H9 (cell line): ENCODE measurements at regions not wholly inside any gene's neighbourhood (a gene's known extent, or its start where the extent isn't known, plus 50 kb on each side); places are given as distances from the start of the nearest gene placed in this dataset.

ENCODE experiments used
- DNase-seq: peaks from one replicate; pipeline ENCODE4 v3.0.0-alpha.2; 2017
- H2AFZ ChIP-seq: one replicate; pipeline ENCODE4 v1.6.1; 2013; ENCODE audit warnings: mild to moderate bottlenecking, low read length, control low read depth, moderate library complexity
- H2AK5ac ChIP-seq: 2 replicates; pipeline ENCODE4 v1.6.1; 2013; ENCODE audit warnings: low read length, control low read depth, mixed read lengths; ENCODE audit not compliant: insufficient read length
- H2BK120ac ChIP-seq: one replicate; pipeline ENCODE4 v1.6.1; 2013; ENCODE audit warnings: low read depth, mild to moderate bottlenecking, low read length, control low read depth, inconsistent platforms; ENCODE audit not compliant: poor library complexity, severe bottlenecking
- H2BK12ac ChIP-seq: 2 replicates; pipeline ENCODE4 v1.6.1; 2013; ENCODE audit warnings: low read length, control low read depth, mixed read lengths, low read depth; ENCODE audit not compliant: insufficient read length
- H2BK15ac ChIP-seq: 2 replicates; pipeline ENCODE4 v1.6.1; 2013; ENCODE audit warnings: low read depth, low read length, control low read depth
- H2BK20ac ChIP-seq: one replicate; pipeline ENCODE4 v1.6.1; 2013; ENCODE audit warnings: low read depth, mild to moderate bottlenecking, low read length, control low read depth, inconsistent platforms; ENCODE audit not compliant: poor library complexity, severe bottlenecking
- H2BK5ac ChIP-seq: 2 replicates; pipeline ENCODE4 v1.6.1; 2013; ENCODE audit warnings: low read length, control low read depth, mixed read lengths; ENCODE audit not compliant: insufficient read length
- H3K14ac ChIP-seq: 2 replicates; pipeline ENCODE4 v1.6.1; 2013; ENCODE audit warnings: low read length, control low read depth; ENCODE audit not compliant: insufficient read depth
- H3K18ac ChIP-seq: 2 replicates; pipeline ENCODE4 v1.6.1; 2013; ENCODE audit warnings: low read depth, mild to moderate bottlenecking, mixed read lengths, low read length, control low read depth; ENCODE audit not compliant: insufficient read length
- H3K23ac ChIP-seq: 2 replicates; pipeline ENCODE4 v1.6.1; 2013; ENCODE audit warnings: low read length, control low read depth, mixed read lengths, low read depth; ENCODE audit not compliant: insufficient read length
- H3K23me2 ChIP-seq: 2 replicates; pipeline ENCODE4 v1.6.1; 2013; ENCODE audit warnings: low read depth, mild to moderate bottlenecking, mixed read lengths, low read length, control low read depth; ENCODE audit not compliant: insufficient read length, poor library complexity, severe bottlenecking
- H3K27ac ChIP-seq: 2 replicates; pipeline ENCODE4 v1.5.1; 2013; ENCODE audit warnings: low read length, control low read depth, mixed read lengths, low read depth; ENCODE audit not compliant: insufficient read length
- H3K27me3 ChIP-seq: 2 replicates; pipeline ENCODE4 v1.6.1; 2013; ENCODE audit warnings: low read length, control low read depth, inconsistent platforms; ENCODE audit not compliant: insufficient read depth
- H3K4ac ChIP-seq: 2 replicates; pipeline ENCODE4 v1.6.1; 2013; ENCODE audit warnings: low read depth, mild to moderate bottlenecking, control low read depth, inconsistent platforms, low read length, moderate library complexity
- H3K4me1 ChIP-seq: 2 replicates; pipeline ENCODE4 v1.6.1; 2013; ENCODE audit warnings: low read length, control low read depth, inconsistent platforms; ENCODE audit not compliant: insufficient read depth
- H3K4me2 ChIP-seq: 2 replicates; pipeline ENCODE4 v1.6.1; 2013; ENCODE audit warnings: low read length, control low read depth, mixed read lengths; ENCODE audit not compliant: insufficient read length, insufficient read depth
- H3K56ac ChIP-seq: 2 replicates; pipeline ENCODE4 v1.6.1; 2013; ENCODE audit warnings: low read depth, mild to moderate bottlenecking, mixed read lengths, low read length, control low read depth; ENCODE audit not compliant: insufficient read length
- H3K79me1 ChIP-seq: 2 replicates; pipeline ENCODE4 v1.6.1; 2013; ENCODE audit warnings: low read depth, mild to moderate bottlenecking, moderate library complexity, low read length, control low read depth, inconsistent platforms; ENCODE audit not compliant: insufficient read depth, poor library complexity, severe bottlenecking
- H3K79me2 ChIP-seq: 2 replicates; pipeline ENCODE4 v1.6.1; 2013; ENCODE audit warnings: low read length, control low read depth, inconsistent platforms; ENCODE audit not compliant: insufficient read depth
- H3K9ac ChIP-seq: 2 replicates; pipeline ENCODE4 v1.6.1; 2013; ENCODE audit warnings: low read length, control low read depth, mixed read lengths; ENCODE audit not compliant: insufficient read length; ENCODE audit errors: extremely low read depth
- H3K9me3 ChIP-seq: one replicate; pipeline ENCODE4 v1.6.1; 2013; ENCODE audit warnings: low read depth, low read length, inconsistent platforms; ENCODE audit not compliant: control insufficient read depth
- H3T11ph ChIP-seq: one replicate; pipeline ENCODE4 v1.6.1; 2013; ENCODE audit warnings: mild to moderate bottlenecking, low read length, control low read depth, inconsistent platforms
- H4K20me1 ChIP-seq: one replicate; pipeline ENCODE4 v1.6.1; 2013; ENCODE audit not compliant: control insufficient read depth, insufficient read length, insufficient read depth
- H4K5ac ChIP-seq: 2 replicates; pipeline ENCODE4 v1.6.1; 2013; ENCODE audit warnings: low read depth, mild to moderate bottlenecking, mixed read lengths, low read length, control low read depth; ENCODE audit not compliant: insufficient read length
- H4K8ac ChIP-seq: replicated peaks from 2 replicates; pipeline ENCODE4 v1.6.1; 2013; ENCODE audit warnings: low read length, control low read depth, mixed read lengths, low read depth; ENCODE audit not compliant: insufficient read length
- H4K91ac ChIP-seq: 2 replicates; pipeline ENCODE4 v1.6.1; 2013; ENCODE audit warnings: low read depth, mild to moderate bottlenecking, moderate library complexity, mixed read lengths, low read length, control low read depth; ENCODE audit not compliant: insufficient read length
- H3K27ac Mint-ChIP-seq, 3 experiments: 2 replicates in 2 of 3; 3 replicates in 1 of 3; pipeline ENCODE4 v1.8.0; 2020 to 2021; ENCODE audit warnings: mixed read lengths in 3 of 3, mild to moderate bottlenecking in 1 of 3, moderate library complexity in 1 of 3
- H3K27me3 Mint-ChIP-seq: 2 replicates; pipeline ENCODE4 v1.8.0; 2021; ENCODE audit warnings: low read depth, mild to moderate bottlenecking, moderate library complexity, mixed read lengths
- H3K36me3 Mint-ChIP-seq, 3 experiments: 2 replicates in 2 of 3; 3 replicates in 1 of 3; pipeline ENCODE4 v1.8.0; 2020 to 2021; ENCODE audit warnings: low read depth in 3 of 3, mixed read lengths in 3 of 3; ENCODE audit not compliant: insufficient read depth in 1 of 3
- H3K4me1 Mint-ChIP-seq, 2 experiments: 2 replicates each; pipeline ENCODE4 v1.8.0; 2020; ENCODE audit warnings: mixed read lengths in 2 of 2
- H3K4me3 Mint-ChIP-seq, 2 experiments: 2 replicates in 1 of 2; 3 replicates in 1 of 2; pipeline ENCODE4 v1.8.0; 2020 to 2021; ENCODE audit warnings: mild to moderate bottlenecking in 2 of 2, mixed read lengths in 2 of 2, moderate library complexity in 1 of 2
- H3K9me3 Mint-ChIP-seq, 2 experiments: 2 replicates in 1 of 2; 3 replicates in 1 of 2; pipeline ENCODE4 v1.8.0; 2020; ENCODE audit warnings: mild to moderate bottlenecking in 2 of 2, mixed read lengths in 2 of 2, moderate library complexity in 1 of 2
- WGBS: extraction: QIAGEN DNeasy Blood & Tissue Kit; methylation state at CpG from one replicate; pipeline ENCODE4 v1.1.7; 2013; ENCODE audit warnings: missing lambda C conversion rate, low lambda C conversion rate, mixed read lengths; ENCODE audit not compliant: insufficient read length; ENCODE audit errors: extremely low coverage; 5-methylcytosine and 5-hydroxymethylcytosine counted together
- TF ChIP-seq, protein P1 (sequence below): fragments of 200-600 bp; sonication (generic); conservative IDR thresholded peaks from 3 replicates; pipeline ENCODE4 v1.8.0; 2021; ENCODE audit warnings: antibody characterized with exemption, mild to moderate bottlenecking

- H3K9me3 ChIP-seq, result no peaks in the 10 kb centered on the region
- no peak overlapping the region for H3K9ac ChIP-seq
- no peak overlapping the region for H3K4me2 ChIP-seq
- H2BK20ac ChIP-seq, result no peak overlapping the region
- H3K79me1 ChIP-seq, result no peaks in the 10 kb centered on the region
- no peaks in the 10 kb centered on the region; a peak in 1 of 7 replicates for H3K36me3 Mint-ChIP-seq
- H3K14ac ChIP-seq, result no peak overlapping the region
- H2BK15ac ChIP-seq, result no peak overlapping the region
- DNase-seq, result no peak
- H3K27ac ChIP-seq, result no peak overlapping the region
- TF ChIP-seq, protein P1, sequence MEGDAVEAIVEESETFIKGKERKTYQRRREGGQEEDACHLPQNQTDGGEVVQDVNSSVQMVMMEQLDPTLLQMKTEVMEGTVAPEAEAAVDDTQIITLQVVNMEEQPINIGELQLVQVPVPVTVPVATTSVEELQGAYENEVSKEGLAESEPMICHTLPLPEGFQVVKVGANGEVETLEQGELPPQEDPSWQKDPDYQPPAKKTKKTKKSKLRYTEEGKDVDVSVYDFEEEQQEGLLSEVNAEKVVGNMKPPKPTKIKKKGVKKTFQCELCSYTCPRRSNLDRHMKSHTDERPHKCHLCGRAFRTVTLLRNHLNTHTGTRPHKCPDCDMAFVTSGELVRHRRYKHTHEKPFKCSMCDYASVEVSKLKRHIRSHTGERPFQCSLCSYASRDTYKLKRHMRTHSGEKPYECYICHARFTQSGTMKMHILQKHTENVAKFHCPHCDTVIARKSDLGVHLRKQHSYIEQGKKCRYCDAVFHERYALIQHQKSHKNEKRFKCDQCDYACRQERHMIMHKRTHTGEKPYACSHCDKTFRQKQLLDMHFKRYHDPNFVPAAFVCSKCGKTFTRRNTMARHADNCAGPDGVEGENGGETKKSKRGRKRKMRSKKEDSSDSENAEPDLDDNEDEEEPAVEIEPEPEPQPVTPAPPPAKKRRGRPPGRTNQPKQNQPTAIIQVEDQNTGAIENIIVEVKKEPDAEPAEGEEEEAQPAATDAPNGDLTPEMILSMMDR, result no peak
- no peak overlapping the region for H4K5ac ChIP-seq
- H3K4me1 Mint-ChIP-seq, result no peaks in the 10 kb centered on the region
- no peak overlapping the region for H3K4me3 Mint-ChIP-seq
- no peak overlapping the region for H3K23ac ChIP-seq
- no peak overlapping the region for H4K8ac ChIP-seq
- no peak overlapping the region for H3K18ac ChIP-seq
- no peaks in the 10 kb centered on the region for H3K4me1 ChIP-seq
- H3K23me2 ChIP-seq, result no peaks in the 10 kb centered on the region
- peaks cover 0 to 4% of the 10 kb centered on the region in 2 experiments; a peak in 2 of 5 replicates for H3K9me3 Mint-ChIP-seq
- H3K79me2 ChIP-seq, result no peaks in the 10 kb centered on the region
- WGBS, result no CpG with 5 or more reads among the region's 1 CpG
- no peaks in the 10 kb centered on the region for H3K27me3 ChIP-seq
- no peaks in the 10 kb centered on the region for H4K20me1 ChIP-seq
- H2AK5ac ChIP-seq, result no peak overlapping the region
- H3K56ac ChIP-seq, result no peak overlapping the region
- no peak overlapping the region for H2AFZ ChIP-seq
- no peak overlapping the region for H3K4ac ChIP-seq
- no peak overlapping the region for H3T11ph ChIP-seq
- no peak overlapping the region for H4K91ac ChIP-seq
- H2BK120ac ChIP-seq, result no peak overlapping the region
- H2BK12ac ChIP-seq, result no peak overlapping the region
- H2BK5ac ChIP-seq, result no peak overlapping the region
- no peak overlapping the region for H3K27ac Mint-ChIP-seq
- no peaks in the 10 kb centered on the region for H3K27me3 Mint-ChIP-seq
Measured at GRCh38 chr1:82177192-82177591, 376.5 kb downstream of the ADGRL2 start.
